Fibroblast of the conjunctiva (primary cell): ENCODE measurements at regions not wholly inside any gene's neighbourhood (a gene's known extent, or its start where the extent isn't known, plus 50 kb on each side); places are given as distances from the start of the nearest gene placed in this dataset.
"Not testable (repeated sequence)": the region's sequence is repeated elsewhere in the genome, so short reads cannot be mapped to it uniquely, and the experiment has no call there.

Experiments
- DNase-seq: peaks from one replicate; pipeline ENCODE4 v3.0.0-alpha.2; 2010; ENCODE audit warnings: low read depth

GRCh38 chr9:30995956-30996738 lies 1388.3 kb upstream of the ACO1 start:
- DNase-seq = no peak

DNA sequence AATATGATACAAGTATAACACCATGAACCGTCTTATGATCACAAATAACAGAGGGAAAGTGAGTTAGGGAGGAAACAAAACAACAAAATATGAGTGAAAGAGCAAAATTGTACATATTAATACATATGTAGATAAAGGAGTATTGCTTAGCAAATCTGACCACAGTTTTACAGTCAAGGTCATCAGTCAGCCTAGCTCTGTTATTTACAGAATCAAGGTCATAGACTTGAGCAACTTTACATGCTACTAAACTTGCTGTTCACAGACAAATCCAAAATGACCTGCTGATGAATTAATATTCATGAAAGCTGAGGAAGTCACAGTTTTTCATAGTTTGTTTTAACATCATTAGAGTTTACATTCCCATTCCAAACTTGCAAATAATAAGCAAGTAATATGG lies 1387.7 kb upstream of the ACO1 start:
- DNase-seq = no peak

GRCh38 chr9:30997291-30997690 lies 1387.2 kb upstream of the ACO1 start:
- DNase-seq = no peak

- DNase-seq = no peak
Observed at GRCh38 chr9:31005086-31005665, 1379.3 kb upstream of the ACO1 start.

DNA sequence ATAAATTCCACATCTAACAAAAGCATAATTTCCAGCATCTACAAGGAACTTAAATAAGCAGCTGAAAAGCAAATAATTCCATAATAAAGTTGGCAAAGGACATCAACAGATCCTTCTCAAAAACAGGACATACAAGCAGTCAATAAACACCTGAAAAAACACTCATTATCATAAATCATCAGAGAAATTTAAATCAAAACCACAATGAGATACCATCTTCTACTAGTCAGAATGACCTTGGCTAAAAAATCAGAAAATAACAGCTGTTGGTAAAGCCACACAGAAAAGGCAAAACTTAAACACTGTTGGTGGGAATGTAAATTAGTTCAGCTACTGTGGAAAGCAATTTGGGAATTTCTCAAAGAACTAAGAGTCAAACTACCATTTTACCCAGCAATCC lies 1371.1 kb upstream of the ACO1 start:
- DNase-seq = no peak

GRCh38 chr9:31023847-31024246 lies 1360.6 kb upstream of the ACO1 start:
- DNase-seq = no peak

- DNase-seq = no peak
Observed at GRCh38 chr9:31027678-31028077, 1356.8 kb upstream of the ACO1 start.

DNA sequence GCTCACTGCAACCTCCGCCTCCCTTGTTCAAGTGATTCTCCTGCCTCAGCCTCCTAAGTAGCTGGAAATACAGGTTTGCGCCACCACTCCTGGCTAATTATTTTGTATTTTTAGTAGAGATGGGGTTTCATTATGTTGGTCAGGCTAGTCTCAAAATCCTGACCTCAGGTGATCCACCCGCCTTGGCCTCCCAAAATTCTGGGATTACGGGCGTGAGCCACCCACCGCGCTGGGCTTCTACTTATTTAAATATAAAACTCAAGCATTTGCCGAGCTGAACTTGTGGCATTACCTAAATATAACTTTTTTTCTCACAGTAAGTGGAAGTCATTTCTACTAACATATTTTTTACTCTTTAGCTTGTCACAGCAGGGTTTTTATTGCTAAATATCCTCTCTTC lies 1356.3 kb upstream of the ACO1 start:
- DNase-seq = no peak

GRCh38 chr9:31030741-31031202 lies 1353.7 kb upstream of the ACO1 start:
- no peak for DNase-seq

- DNase-seq = no peak
Observed at GRCh38 chr9:31032206-31032605, 1352.2 kb upstream of the ACO1 start.

- no peak for DNase-seq
Observed at GRCh38 chr9:31034311-31034710, 1350.1 kb upstream of the ACO1 start.

- no peak for DNase-seq
Observed at GRCh38 chr9:31040564-31040963, 1343.9 kb upstream of the ACO1 start.

- DNase-seq = no peak
Observed at GRCh38 chr9:31045810-31046209, 1338.6 kb upstream of the ACO1 start.

DNA sequence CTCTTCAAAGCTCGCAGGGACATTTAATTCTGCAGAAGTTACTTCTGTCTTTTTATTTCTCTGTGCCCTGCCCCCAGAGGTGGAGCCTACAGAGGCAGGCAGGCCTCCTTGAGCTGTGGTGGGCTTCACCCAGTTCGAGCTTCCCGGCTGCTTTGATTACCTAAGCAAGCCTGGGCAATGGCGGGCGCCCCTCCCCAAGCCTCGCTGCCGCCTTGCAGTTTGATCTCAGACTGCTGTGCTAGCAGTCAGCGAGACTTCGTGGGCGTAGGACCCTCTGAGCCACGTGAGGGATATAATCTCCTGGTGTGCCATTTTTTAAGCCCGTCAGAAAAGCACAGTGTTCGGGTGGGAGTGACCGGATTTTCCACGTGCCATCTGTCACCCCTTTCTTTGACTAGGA lies 1322.9 kb upstream of the ACO1 start:
- DNase-seq = not testable (repeated sequence)

DNA sequence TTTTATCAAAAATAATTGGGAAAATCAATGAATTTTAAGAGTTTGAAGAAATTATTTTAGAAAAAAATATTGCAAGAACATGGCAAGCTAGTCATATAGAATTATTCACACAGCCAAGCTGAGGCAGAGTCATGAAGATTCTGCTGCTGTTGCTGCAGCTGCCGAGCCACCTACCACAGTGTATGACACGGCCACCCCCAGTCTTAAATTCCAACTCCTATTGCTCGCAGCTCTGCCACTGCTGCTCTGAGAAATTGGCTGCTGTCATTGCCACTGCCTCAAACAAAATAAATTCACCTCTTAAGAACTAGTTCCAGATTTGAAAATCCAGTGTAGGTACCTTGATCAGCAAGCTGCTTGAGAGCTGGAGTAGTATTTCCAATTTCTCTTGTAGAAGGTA lies 1318.8 kb upstream of the ACO1 start:
- no peak for DNase-seq

GRCh38 chr9:31067418-31067817 lies 1317.0 kb upstream of the ACO1 start:
- no peak for DNase-seq

GRCh38 chr9:31071606-31072286 lies 1312.7 kb upstream of the ACO1 start:
- DNase-seq = no peak

- no peak for DNase-seq
Observed at GRCh38 chr9:31078175-31078574, 1306.3 kb upstream of the ACO1 start.

- DNase-seq = no peak
Observed at GRCh38 chr9:31084350-31084749, 1300.1 kb upstream of the ACO1 start.

DNA sequence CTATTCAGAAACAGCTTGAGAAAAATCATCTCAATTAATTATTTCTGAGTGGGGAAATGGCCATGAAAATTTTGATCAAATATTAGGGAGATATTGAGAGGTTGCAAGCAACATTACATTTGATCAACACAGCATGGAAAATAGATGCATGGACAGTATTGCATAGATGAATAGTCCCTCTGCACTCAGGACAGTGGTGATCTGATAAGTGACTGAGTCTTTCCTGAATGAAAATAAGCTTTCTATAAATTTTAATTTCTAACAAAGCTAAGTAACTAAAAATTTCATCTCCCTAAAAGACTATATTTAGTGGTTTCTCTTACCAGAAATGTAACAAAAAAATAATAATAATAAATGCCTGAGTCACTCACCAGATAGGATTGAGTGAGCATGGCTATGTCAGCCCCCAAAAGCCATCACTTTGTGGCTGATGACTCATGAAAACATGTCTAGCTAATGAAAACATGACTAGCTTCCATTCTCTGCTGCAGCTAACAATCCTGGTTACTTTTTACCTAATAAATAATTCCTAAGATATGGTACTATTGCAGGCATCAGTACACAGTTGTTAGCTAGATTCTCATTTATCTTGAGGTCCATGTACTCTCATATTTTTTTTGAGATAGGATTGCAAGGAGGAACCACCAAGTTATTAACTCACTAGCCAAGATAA lies 1294.8 kb upstream of the ACO1 start:
- no peak for DNase-seq

DNA sequence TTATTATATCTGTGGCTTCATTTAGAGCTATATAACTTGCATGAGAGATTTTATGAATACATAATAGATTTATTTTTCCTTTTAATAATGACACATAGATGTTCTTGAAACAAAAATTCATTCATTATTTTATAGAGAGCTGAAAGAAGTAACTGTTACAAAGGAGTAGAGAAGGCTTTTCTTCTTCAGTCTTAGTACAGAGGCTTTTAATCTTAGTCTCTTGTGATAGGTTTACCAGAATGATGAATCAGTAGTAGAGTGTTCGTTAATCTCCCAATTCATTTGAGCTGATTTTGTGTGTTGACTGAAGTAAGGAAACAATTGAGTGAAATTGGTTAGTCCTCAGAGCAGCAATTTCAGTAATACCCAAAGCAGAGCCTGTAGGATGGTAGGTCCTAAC lies 1284.1 kb upstream of the ACO1 start:
- no peak for DNase-seq

- no peak for DNase-seq
Observed at GRCh38 chr9:31103836-31104235, 1280.6 kb upstream of the ACO1 start.

- no peak for DNase-seq
Observed at GRCh38 chr9:31104249-31104648, 1280.2 kb upstream of the ACO1 start.
